HG03135 (cell line): ENCODE measurements at regions not wholly inside any gene's neighbourhood (a gene's known extent, or its start where the extent isn't known, plus 50 kb on each side); places are given as distances from the start of the nearest gene placed in this dataset.
"Not testable (repeated sequence)": the region's sequence is repeated elsewhere in the genome, so short reads cannot be mapped to it uniquely, and the experiment has no call there.

Experiments
- ATAC-seq: cut with Tn5 transposase; IDR thresholded peaks from one replicate; pipeline ENCODE4 v1.9.1; 2021; ENCODE audit warnings: mild to moderate bottlenecking, moderate library complexity; ENCODE audit not compliant: unreplicated experiment

GRCh38 chr6:14386263-14386662 is 268.7 kb downstream of the CD83 start:
- no peak for ATAC-seq

- ATAC-seq = no peak
Measured at GRCh38 chr6:14386668-14387067, 269.1 kb downstream of the CD83 start.

GRCh38 chr6:14388371-14388770 is 270.8 kb downstream of the CD83 start:
- ATAC-seq = no peak

GRCh38 chr6:14389776-14390175 is 272.2 kb downstream of the CD83 start:
- ATAC-seq = not testable (repeated sequence)

- ATAC-seq = no peak
Measured at GRCh38 chr6:14390805-14391204, 273.2 kb downstream of the CD83 start.

GRCh38 chr6:14393910-14394309 is 276.3 kb downstream of the CD83 start:
- no peak for ATAC-seq

GRCh38 chr6:14396392-14396791 is 278.8 kb downstream of the CD83 start:
- no peak for ATAC-seq

- ATAC-seq = no peak
Measured at GRCh38 chr6:14396826-14397517, 279.4 kb downstream of the CD83 start.

GRCh38 chr6:14397518-14397901 is 279.9 kb downstream of the CD83 start:
- no peak for ATAC-seq

GRCh38 chr6:14398953-14399352 is 281.4 kb downstream of the CD83 start:
- ATAC-seq = no peak

GRCh38 chr6:14399635-14400034 is 282.1 kb downstream of the CD83 start:
- ATAC-seq = no peak

GRCh38 chr6:14401246-14401645 is 283.7 kb downstream of the CD83 start:
- ATAC-seq = no peak

- ATAC-seq = no peak
Measured at GRCh38 chr6:14406614-14407331, 289.2 kb downstream of the CD83 start.

- ATAC-seq = no peak
Measured at GRCh38 chr6:14408446-14408845, 290.9 kb downstream of the CD83 start.

GRCh38 chr6:14412026-14412425 is 294.5 kb downstream of the CD83 start:
- ATAC-seq = no peak

GRCh38 chr6:14415452-14415851 is 297.9 kb downstream of the CD83 start:
- ATAC-seq = no peak

GRCh38 chr6:14417377-14417776 is 299.8 kb downstream of the CD83 start:
- ATAC-seq = no peak

- ATAC-seq = not testable (repeated sequence)
Measured at GRCh38 chr6:14419224-14419623, 301.7 kb downstream of the CD83 start.

- no peak for ATAC-seq
Measured at GRCh38 chr6:14422061-14422460, 304.5 kb downstream of the CD83 start.

GRCh38 chr6:14422917-14423316 is 305.3 kb downstream of the CD83 start:
- ATAC-seq = no peak

- ATAC-seq = no peak
Measured at GRCh38 chr6:14423330-14423729, 305.8 kb downstream of the CD83 start.

GRCh38 chr6:14423955-14424354 is 306.4 kb downstream of the CD83 start:
- no peak for ATAC-seq

GRCh38 chr6:14425805-14426204 is 308.2 kb downstream of the CD83 start:
- no peak for ATAC-seq
